Progenitor cell of endocrine pancreas (in vitro differentiated cells): ENCODE measurements at regions not wholly inside any gene's neighbourhood (a gene's known extent, or its start where the extent isn't known, plus 50 kb on each side); places are given as distances from the start of the nearest gene placed in this dataset.
"Not testable (repeated sequence)": the region's sequence is repeated elsewhere in the genome, so short reads cannot be mapped to it uniquely, and the experiment has no call there.

Source experiments
- DNase-seq: peaks from one replicate; pipeline ENCODE4 v3.0.0; 2021; ENCODE audit warnings: low spot score; ENCODE audit not compliant: unreplicated experiment
- H3K27ac Mint-ChIP-seq: 2 replicates; pipeline ENCODE4 v1.8.0; 2021; ENCODE audit warnings: mild to moderate bottlenecking, moderate library complexity, mixed read lengths
- H3K27me3 Mint-ChIP-seq: 2 replicates; pipeline ENCODE4 v1.8.0; 2021; ENCODE audit warnings: mixed read lengths
- H3K36me3 Mint-ChIP-seq: 2 replicates; pipeline ENCODE4 v1.8.0; 2022; ENCODE audit warnings: mixed read lengths; ENCODE audit not compliant: insufficient read depth
- H3K4me1 Mint-ChIP-seq: 2 replicates; pipeline ENCODE4 v1.8.0; 2021; ENCODE audit warnings: low read depth, mixed read lengths
- H3K4me3 Mint-ChIP-seq: 2 replicates; pipeline ENCODE4 v1.8.0; 2021; ENCODE audit warnings: low read depth, mild to moderate bottlenecking, moderate library complexity, mixed read lengths
- H3K9me3 Mint-ChIP-seq: 2 replicates; pipeline ENCODE4 v1.8.0; 2021; ENCODE audit warnings: low read depth, mixed read lengths
- TF ChIP-seq, protein P1 (sequence below): fragments of 200-600 bp; sonication (generic); IDR thresholded peaks from one replicate; pipeline ENCODE4 v1.5.0; 2021; ENCODE audit warnings: antibody characterized with exemption, mild to moderate bottlenecking; ENCODE audit not compliant: unreplicated experiment

DNA sequence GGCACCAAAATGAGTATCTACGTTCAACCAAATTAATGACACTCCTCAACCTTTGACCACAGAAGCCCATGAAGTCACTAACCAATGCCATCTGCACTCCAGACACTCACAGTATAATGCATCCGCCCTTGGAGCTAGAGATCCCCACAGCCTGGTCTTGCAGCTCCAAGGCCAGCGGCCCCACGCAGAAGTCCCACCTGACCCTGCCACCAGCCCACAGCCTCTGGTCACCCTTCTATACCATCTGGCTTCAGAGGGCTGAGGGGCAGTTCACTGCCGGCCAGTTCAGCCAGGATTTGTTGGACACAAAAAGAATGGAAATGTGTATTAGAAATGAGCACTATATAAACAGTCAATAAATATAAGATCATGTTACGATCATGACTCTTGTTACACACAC lies 211.2 kb downstream of the RRAGC start:
- H3K27ac Mint-ChIP-seq: no peak overlapping the region
- H3K27me3 Mint-ChIP-seq: peaks cover 17% of the 10 kb centered on the region
- no peaks in the 10 kb centered on the region for H3K4me1 Mint-ChIP-seq
- no peaks in the 10 kb centered on the region for H3K9me3 Mint-ChIP-seq
- H3K36me3 Mint-ChIP-seq: no peaks in the 10 kb centered on the region
- no peak overlapping the region for H3K4me3 Mint-ChIP-seq
- DNase-seq: no peak
- TF ChIP-seq, protein P1, sequence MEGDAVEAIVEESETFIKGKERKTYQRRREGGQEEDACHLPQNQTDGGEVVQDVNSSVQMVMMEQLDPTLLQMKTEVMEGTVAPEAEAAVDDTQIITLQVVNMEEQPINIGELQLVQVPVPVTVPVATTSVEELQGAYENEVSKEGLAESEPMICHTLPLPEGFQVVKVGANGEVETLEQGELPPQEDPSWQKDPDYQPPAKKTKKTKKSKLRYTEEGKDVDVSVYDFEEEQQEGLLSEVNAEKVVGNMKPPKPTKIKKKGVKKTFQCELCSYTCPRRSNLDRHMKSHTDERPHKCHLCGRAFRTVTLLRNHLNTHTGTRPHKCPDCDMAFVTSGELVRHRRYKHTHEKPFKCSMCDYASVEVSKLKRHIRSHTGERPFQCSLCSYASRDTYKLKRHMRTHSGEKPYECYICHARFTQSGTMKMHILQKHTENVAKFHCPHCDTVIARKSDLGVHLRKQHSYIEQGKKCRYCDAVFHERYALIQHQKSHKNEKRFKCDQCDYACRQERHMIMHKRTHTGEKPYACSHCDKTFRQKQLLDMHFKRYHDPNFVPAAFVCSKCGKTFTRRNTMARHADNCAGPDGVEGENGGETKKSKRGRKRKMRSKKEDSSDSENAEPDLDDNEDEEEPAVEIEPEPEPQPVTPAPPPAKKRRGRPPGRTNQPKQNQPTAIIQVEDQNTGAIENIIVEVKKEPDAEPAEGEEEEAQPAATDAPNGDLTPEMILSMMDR: no peak

DNA sequence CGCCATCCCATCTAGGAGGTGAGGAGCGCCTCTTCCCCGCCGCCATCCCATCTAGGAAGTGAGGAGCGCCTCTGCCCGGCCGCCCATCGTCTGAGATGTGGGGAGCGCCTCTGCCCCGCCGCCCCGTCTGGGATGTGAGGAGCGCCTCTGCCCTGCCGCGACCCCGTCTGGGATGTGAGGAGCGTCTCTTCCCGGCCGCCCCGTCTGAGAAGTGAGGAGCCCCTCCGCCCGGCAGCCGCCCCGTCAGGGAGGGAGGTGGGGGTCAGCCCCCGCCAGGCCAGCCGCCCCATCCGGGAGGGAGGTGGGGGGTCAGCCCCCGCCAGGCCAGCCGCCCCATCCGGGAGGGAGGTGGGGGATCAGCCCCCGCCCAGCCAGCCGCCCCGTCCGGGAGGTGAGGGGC lies 212.2 kb downstream of the RRAGC start:
- H3K27me3 Mint-ChIP-seq: peaks cover 20% of the 10 kb centered on the region
- not testable (repeated sequence) for H3K36me3 Mint-ChIP-seq, H3K4me1 Mint-ChIP-seq, H3K9me3 Mint-ChIP-seq, DNase-seq, H3K4me3 Mint-ChIP-seq, H3K27ac Mint-ChIP-seq

DNA sequence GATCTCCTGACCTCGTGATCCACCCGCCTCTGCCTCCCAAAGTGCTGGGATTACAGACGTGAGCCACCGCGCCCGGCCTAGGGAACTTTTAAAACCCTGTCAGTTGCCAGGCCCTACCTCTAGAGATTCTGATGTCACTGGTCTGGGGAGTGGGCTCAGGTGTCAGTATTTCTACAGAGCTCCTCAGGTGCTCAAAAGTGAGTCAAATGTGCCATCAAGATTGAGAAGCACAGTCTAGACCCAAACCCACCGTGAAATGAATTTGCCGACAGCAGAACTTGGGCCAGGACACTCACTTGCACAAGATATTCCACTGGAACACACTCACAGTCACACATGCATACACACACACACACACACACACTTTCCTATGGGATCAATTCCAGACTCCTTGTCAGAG lies 215.5 kb downstream of the RRAGC start:
- peaks cover 14% of the 10 kb centered on the region for H3K27me3 Mint-ChIP-seq
- TF ChIP-seq, protein P1: no peak
- DNase-seq: no peak

DNA sequence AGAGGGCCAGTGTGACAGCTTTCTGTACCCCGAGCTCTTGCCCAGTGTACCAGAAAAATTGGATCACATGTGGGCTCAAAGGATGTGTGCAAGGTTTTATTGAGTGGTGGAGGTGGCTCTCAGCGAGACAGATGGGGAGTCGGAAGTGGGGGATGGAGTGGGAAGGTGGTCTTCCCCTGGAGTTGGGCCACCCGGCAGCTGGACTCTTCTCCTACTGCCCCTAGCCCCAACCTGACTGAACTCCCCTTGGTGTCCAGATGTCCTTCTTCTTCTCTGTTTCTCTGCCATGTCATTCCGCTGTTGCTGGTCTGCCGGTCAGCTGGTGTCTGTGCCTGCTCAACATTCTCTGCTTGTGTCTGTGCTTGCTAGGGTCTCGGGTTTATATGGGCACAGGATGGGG lies 217.9 kb downstream of the RRAGC start:
- Mint-ChIP-seq H3K4me1 (no peaks in the 10 kb centered on the region), H3K9me3 (no peaks in the 10 kb centered on the region), H3K4me3 (no peak overlapping the region), H3K36me3 (no peaks in the 10 kb centered on the region), H3K27me3 (peaks cover 19% of the 10 kb centered on the region), H3K27ac (no peak overlapping the region)
- TF ChIP-seq, protein P1: no peak
- DNase-seq: no peak

More for the DNA sequence above, 215.5 kb downstream of the RRAGC start:
- Mint-ChIP-seq H3K27ac (no peak overlapping the region), H3K9me3 (no peaks in the 10 kb centered on the region), H3K4me1 (no peaks in the 10 kb centered on the region), H3K4me3 (no peak overlapping the region), H3K36me3 (no peaks in the 10 kb centered on the region)

DNA sequence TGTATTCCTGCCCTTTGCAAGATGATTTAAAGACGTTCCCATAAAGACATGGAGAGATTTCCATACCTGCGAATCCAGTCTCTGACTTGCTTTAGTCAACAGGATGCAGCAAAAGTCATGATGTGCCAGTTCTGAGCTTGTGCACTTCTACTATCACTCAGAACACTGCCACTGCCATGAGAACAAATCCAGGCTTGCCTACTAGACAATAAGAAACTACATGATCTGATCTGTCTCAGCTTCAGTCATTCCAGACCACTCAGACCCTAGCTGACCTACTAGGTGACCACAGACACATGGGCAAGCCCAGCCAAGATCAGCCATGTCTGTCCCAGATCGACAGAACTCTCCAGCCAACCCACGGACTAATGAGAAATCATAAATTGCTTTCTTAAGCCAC lies 219.2 kb downstream of the RRAGC start:
- Mint-ChIP-seq H3K36me3 (no peaks in the 10 kb centered on the region), H3K9me3 (no peaks in the 10 kb centered on the region), H3K4me1 (no peaks in the 10 kb centered on the region), H3K4me3 (no peak overlapping the region), H3K27ac (no peak overlapping the region), H3K27me3 (peaks cover 25% of the 10 kb centered on the region)
- TF ChIP-seq, protein P1: no peak
- no peak for DNase-seq

DNA sequence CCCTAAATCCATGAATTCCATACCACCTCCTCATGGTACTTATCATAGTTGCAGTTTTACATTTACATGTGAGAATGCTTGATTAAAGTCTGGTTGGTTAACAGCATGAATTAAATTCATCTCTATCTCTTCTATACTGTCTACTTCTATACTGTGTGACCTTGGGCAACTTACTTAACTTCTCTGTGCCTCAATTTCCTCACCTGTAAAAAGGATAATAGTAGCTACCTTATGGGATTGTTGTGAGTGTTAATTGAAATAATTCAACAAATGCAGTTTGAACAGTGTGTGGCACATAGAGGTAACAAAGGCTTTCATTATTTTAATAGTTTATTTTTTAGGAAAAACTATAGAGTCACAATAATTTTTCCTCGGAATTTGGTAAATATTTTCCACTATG lies 231.3 kb downstream of the RRAGC start:
- Mint-ChIP-seq H3K27ac (no peak overlapping the region), H3K4me3 (no peak overlapping the region), H3K4me1 (peaks cover 2% of the 10 kb centered on the region), H3K27me3 (peaks cover 20% of the 10 kb centered on the region), H3K36me3 (no peaks in the 10 kb centered on the region), H3K9me3 (peaks cover 5% of the 10 kb centered on the region)
- TF ChIP-seq, protein P1: no peak
- DNase-seq: no peak
